GM23338 (cell line): ENCODE measurements at regions not wholly inside any gene's neighbourhood (a gene's known extent, or its start where the extent isn't known, plus 50 kb on each side); places are given as distances from the start of the nearest gene placed in this dataset.
"Not testable (repeated sequence)": the region's sequence is repeated elsewhere in the genome, so short reads cannot be mapped to it uniquely, and the experiment has no call there.

Experiments used
- ATAC-seq: fragments of 200-7000 bp; cut with Tn5 transposase; 3 replicates; pipeline ENCODE4 v1.9.1; 2020
- DNase-seq: peaks from one replicate; pipeline ENCODE4 v3.0.0-alpha.2; 2015; ENCODE audit warnings: low spot score
- H2AFZ ChIP-seq: fragments of 200-600 bp; sonication (generic); 2 replicates; pipeline ENCODE4 v1.8.0; 2016; ENCODE audit warnings: antibody characterized with exemption, mild to moderate bottlenecking, moderate library complexity
- H3F3A ChIP-seq: fragments of 200-600 bp; sonication (generic); replicated peaks from 2 replicates; pipeline ENCODE4 v1.8.0; 2017; ENCODE audit warnings: antibody characterized with exemption, mixed run types, low read depth
- H3K27ac ChIP-seq: fragments of 200-600 bp; sonication (generic); 2 replicates; pipeline ENCODE4 v1.6.1; 2016; ENCODE audit warnings: low read depth
- H3K27me3 ChIP-seq: fragments of 200-600 bp; sonication (generic); 2 replicates; pipeline ENCODE4 v1.8.0; 2016; ENCODE audit warnings: mild to moderate bottlenecking, mixed run types, moderate library complexity; ENCODE audit not compliant: insufficient read depth
- H3K36me3 ChIP-seq: fragments of 200-600 bp; sonication (generic); 2 replicates; pipeline ENCODE4 v1.8.0; 2016; ENCODE audit warnings: mild to moderate bottlenecking; ENCODE audit not compliant: insufficient read depth
- H3K4me1 ChIP-seq: fragments of 200-600 bp; sonication (generic); 2 replicates; pipeline ENCODE4 v1.8.0; 2016; ENCODE audit warnings: mild to moderate bottlenecking, moderate library complexity; ENCODE audit not compliant: insufficient read depth
- H3K4me2 ChIP-seq: fragments of 200-600 bp; sonication (generic); 2 replicates; pipeline ENCODE4 v1.7.1; 2017; ENCODE audit warnings: mixed run types
- H3K4me3 ChIP-seq: fragments of 200-600 bp; sonication (generic); 2 replicates; pipeline ENCODE4 v1.6.1; 2016; ENCODE audit warnings: mixed run types
- H3K79me2 ChIP-seq: fragments of 200-600 bp; sonication (generic); replicated peaks from 2 replicates; pipeline ENCODE4 v1.8.0; 2017; ENCODE audit warnings: mild to moderate bottlenecking; ENCODE audit not compliant: insufficient read depth
- H3K9me2 ChIP-seq: fragments of 200-600 bp; sonication (generic); 2 replicates; pipeline ENCODE4 v1.8.0; 2017; ENCODE audit not compliant: insufficient read depth
- H4K20me1 ChIP-seq: fragments of 200-600 bp; sonication (generic); replicated peaks from 2 replicates; pipeline ENCODE4 v1.8.0; 2017; ENCODE audit warnings: mild to moderate bottlenecking; ENCODE audit not compliant: insufficient read depth
- H3K27ac Mint-ChIP-seq: 2 replicates; pipeline ENCODE4 v1.8.0; 2020; ENCODE audit warnings: inconsistent platforms, mild to moderate bottlenecking, moderate library complexity, mixed read lengths
- H3K27me3 Mint-ChIP-seq: 3 replicates; pipeline ENCODE4 v1.8.0; 2022; ENCODE audit warnings: low read depth, mild to moderate bottlenecking, moderate library complexity, mixed read lengths, inconsistent platforms; ENCODE audit not compliant: insufficient read depth, poor library complexity
- H3K36me3 Mint-ChIP-seq: 3 replicates; pipeline ENCODE4 v1.8.0; 2021; ENCODE audit warnings: low read depth, mild to moderate bottlenecking, inconsistent platforms, moderate library complexity, mixed read lengths
- H3K4me1 Mint-ChIP-seq: 3 replicates; pipeline ENCODE4 v1.8.0; 2020; ENCODE audit warnings: mild to moderate bottlenecking, inconsistent platforms, mixed read lengths
- H3K4me3 Mint-ChIP-seq: 3 replicates; pipeline ENCODE4 v1.8.0; 2021; ENCODE audit warnings: moderate library complexity, mild to moderate bottlenecking, inconsistent platforms, mixed read lengths
- H3K9me3 Mint-ChIP-seq: 3 replicates; pipeline ENCODE4 v1.8.0; 2020; ENCODE audit warnings: moderate library complexity, mild to moderate bottlenecking, inconsistent platforms, mixed read lengths
- CREB1 ChIP-seq: fragments of 250-450 bp; sonication (Bioruptor Pico); IDR thresholded peaks from 2 replicates; pipeline ENCODE4 v1.5.0; 2020; ENCODE audit warnings: low read depth, mild to moderate bottlenecking, moderate library complexity
- EZH2 ChIP-seq: fragments of 200-600 bp; sonication (generic); IDR thresholded peaks from one replicate; pipeline ENCODE4 v1.8.0; 2017; ENCODE audit warnings: antibody characterized with exemption, mild to moderate bottlenecking, low read depth; ENCODE audit not compliant: unreplicated experiment
- JUNB ChIP-seq: IDR thresholded peaks from one replicate; pipeline ENCODE4 v1.6.1; 2016; ENCODE audit warnings: antibody characterized with exemption; ENCODE audit not compliant: unreplicated experiment
- REST ChIP-seq: IDR thresholded peaks from one replicate; pipeline ENCODE4 v1.6.1; 2018; ENCODE audit warnings: antibody characterized with exemption; ENCODE audit not compliant: unreplicated experiment
- STAT1 ChIP-seq: IDR thresholded peaks from one replicate; pipeline ENCODE4 v1.6.1; 2016; ENCODE audit warnings: antibody characterized with exemption; ENCODE audit not compliant: unreplicated experiment
- ZNF462 ChIP-seq: fragments of 250-450 bp; sonication (Bioruptor Pico); IDR thresholded peaks from 2 replicates; pipeline ENCODE4 v1.5.0; 2020; ENCODE audit warnings: mild to moderate bottlenecking, moderate library complexity

GRCh38 chr3:197359476-197359875 lies 61.1 kb upstream of the DLG1 start:
- not testable (repeated sequence) for H2AFZ ChIP-seq, H4K20me1 ChIP-seq, DNase-seq, H3K27ac ChIP-seq, H3K27ac Mint-ChIP-seq, H3K79me2 ChIP-seq, ATAC-seq, H3F3A ChIP-seq, H3K4me3 ChIP-seq, H3K4me2 ChIP-seq, H3K4me3 Mint-ChIP-seq, H3K27me3 Mint-ChIP-seq, H3K9me2 ChIP-seq, H3K27me3 ChIP-seq
- Mint-ChIP-seq H3K36me3 (peaks cover 28% of the 10 kb centered on the region), H3K9me3 (peaks cover 31% of the 10 kb centered on the region), H3K4me1 (peaks cover 22% of the 10 kb centered on the region)
- H3K4me1 ChIP-seq, result peaks cover 13% of the 10 kb centered on the region
- H3K36me3 ChIP-seq, result peaks cover 11% of the 10 kb centered on the region; the same call in 1 of the 2 replicates

- H3K27me3 ChIP-seq, result no peaks in the 10 kb centered on the region
- H3K4me1 ChIP-seq, result no peaks in the 10 kb centered on the region; the same call in 1 of the 2 replicates
- H3F3A ChIP-seq, result no peaks in the 10 kb centered on the region
- DNase-seq, result no peak
- Mint-ChIP-seq H3K27ac (no peak overlapping the region), H3K27me3 (peaks cover 8% of the 10 kb centered on the region), H3K36me3 (peaks cover 25% of the 10 kb centered on the region), H3K9me3 (peaks cover 31% of the 10 kb centered on the region), H3K4me1 (peaks cover 19% of the 10 kb centered on the region), H3K4me3 (no peak overlapping the region)
- H2AFZ ChIP-seq, result no peak overlapping the region
- no peaks in the 10 kb centered on the region for H3K9me2 ChIP-seq
- no peak overlapping the region for H3K4me2 ChIP-seq
- peaks cover 11% of the 10 kb centered on the region; the same call in 1 of the 2 replicates for H3K36me3 ChIP-seq
- H3K79me2 ChIP-seq, result no peaks in the 10 kb centered on the region
- TF ChIP-seq REST (no peak), CREB1 (CRISPR knock-in tag) (no peak), ZNF462 (CRISPR knock-in tag) (no peak), JUNB (no peak), STAT1 (no peak), EZH2 (no peak)
- no peaks in the 10 kb centered on the region for H4K20me1 ChIP-seq
- H3K4me3 ChIP-seq, result no peak overlapping the region
- no peak for ATAC-seq
- no peak overlapping the region for H3K27ac ChIP-seq
Measured at GRCh38 chr3:197356741-197357140, 58.3 kb upstream of the DLG1 start.
